ENCODE measurements at regions not wholly inside any gene's neighbourhood (a gene's known extent, or its start where the extent isn't known, plus 50 kb on each side); places are given as distances from the start of the nearest gene placed in this dataset.

- TF ChIP-seq POLR2A (IDR thresholded peaks at IDR 0.05; ENCODE audit: low read depth, low read length) = no peak
- no peak for DNase-seq (ENCODE audit: insufficient read length, low spot score)
- no peak for FAIRE-seq
Measured at GRCh38 chr12:23060161-23060560, 435.2 kb downstream of the ETNK1 start.

- no peak for FAIRE-seq
- DNase-seq (ENCODE audit: insufficient read length, low spot score) = no peak
- TF ChIP-seq POLR2A (IDR thresholded peaks at IDR 0.05; ENCODE audit: low read depth, low read length) = no peak
Measured at GRCh38 chr12:23063206-23063605, 438.2 kb downstream of the ETNK1 start.

- DNase-seq (ENCODE audit: insufficient read length, low spot score) = no peak
- FAIRE-seq = no peak
- TF ChIP-seq POLR2A (IDR thresholded peaks at IDR 0.05; ENCODE audit: low read depth, low read length) = no peak
Measured at GRCh38 chr12:23066095-23066494, 441.1 kb downstream of the ETNK1 start.

- no peak for DNase-seq (ENCODE audit: insufficient read length, low spot score)
- no peak for FAIRE-seq
- TF ChIP-seq POLR2A (IDR thresholded peaks at IDR 0.05; ENCODE audit: low read depth, low read length) = no peak
Measured at GRCh38 chr12:23083267-23083666, 458.3 kb downstream of the ETNK1 start.

- DNase-seq (ENCODE audit: insufficient read length, low spot score) (no peak), FAIRE-seq (no peak)
- TF ChIP-seq POLR2A (IDR thresholded peaks at IDR 0.05; ENCODE audit: low read depth, low read length) = no peak
Measured at GRCh38 chr12:23084236-23084995, 459.4 kb downstream of the ETNK1 start.

- TF ChIP-seq POLR2A (IDR thresholded peaks at IDR 0.05; ENCODE audit: low read depth, low read length) = no peak
- FAIRE-seq (no peak), DNase-seq (ENCODE audit: insufficient read length, low spot score) (no peak)
Measured at GRCh38 chr12:23088594-23088993, 463.6 kb downstream of the ETNK1 start.

GRCh38 chr12:23093488-23093887 lies 468.5 kb downstream of the ETNK1 start:
- FAIRE-seq = no peak
- TF ChIP-seq POLR2A (IDR thresholded peaks at IDR 0.05; ENCODE audit: low read depth, low read length) = no peak
- no peak for DNase-seq (ENCODE audit: insufficient read length, low spot score)

GRCh38 chr12:23096321-23096720 lies 471.4 kb downstream of the ETNK1 start:
- no peak for FAIRE-seq
- no peak for TF ChIP-seq POLR2A (IDR thresholded peaks at IDR 0.05; ENCODE audit: low read depth, low read length)
- DNase-seq (ENCODE audit: insufficient read length, low spot score) = no peak

GRCh38 chr12:23098110-23098509 lies 473.1 kb downstream of the ETNK1 start:
- no peak for DNase-seq (ENCODE audit: insufficient read length, low spot score)
- no peak for TF ChIP-seq POLR2A (IDR thresholded peaks at IDR 0.05; ENCODE audit: low read depth, low read length)
- FAIRE-seq = no peak

- no peak for TF ChIP-seq POLR2A (IDR thresholded peaks at IDR 0.05; ENCODE audit: low read depth, low read length)
- FAIRE-seq = no peak
- DNase-seq (ENCODE audit: insufficient read length, low spot score) = no peak
Measured at GRCh38 chr12:23098517-23098916, 473.5 kb downstream of the ETNK1 start.

GRCh38 chr12:23099104-23099503 lies 474.1 kb downstream of the ETNK1 start:
- no peak for TF ChIP-seq POLR2A (IDR thresholded peaks at IDR 0.05; ENCODE audit: low read depth, low read length)
- DNase-seq (ENCODE audit: insufficient read length, low spot score) (no peak), FAIRE-seq (no peak)

GRCh38 chr12:23099604-23100003 lies 474.6 kb downstream of the ETNK1 start:
- TF ChIP-seq POLR2A (IDR thresholded peaks at IDR 0.05; ENCODE audit: low read depth, low read length) = no peak
- DNase-seq (ENCODE audit: insufficient read length, low spot score) (no peak), FAIRE-seq (no peak)

GRCh38 chr12:23108957-23109356 lies 484.0 kb downstream of the ETNK1 start:
- TF ChIP-seq POLR2A (IDR thresholded peaks at IDR 0.05; ENCODE audit: low read depth, low read length) = no peak
- DNase-seq (ENCODE audit: insufficient read length, low spot score) = no peak
- no peak for FAIRE-seq

GRCh38 chr12:23113781-23114180 lies 488.8 kb downstream of the ETNK1 start:
- no peak for DNase-seq (ENCODE audit: insufficient read length, low spot score)
- FAIRE-seq = no peak
- no peak for TF ChIP-seq POLR2A (IDR thresholded peaks at IDR 0.05; ENCODE audit: low read depth, low read length)

- FAIRE-seq (no peak), DNase-seq (ENCODE audit: insufficient read length, low spot score) (no peak)
- no peak for TF ChIP-seq POLR2A (IDR thresholded peaks at IDR 0.05; ENCODE audit: low read depth, low read length)
Measured at GRCh38 chr12:23115984-23116383, 491.0 kb downstream of the ETNK1 start.
